Activated CD4-positive, alpha-beta T cell treated with anti-CD3 and anti-CD28 coated beads for 36 hours (primary cell): ENCODE measurements at regions not wholly inside any gene's neighbourhood (a gene's known extent, or its start where the extent isn't known, plus 50 kb on each side); places are given as distances from the start of the nearest gene placed in this dataset.

ENCODE experiments used
- ATAC-seq: fragments of 200-7000 bp; cut with Tn5 transposase; one replicate; pipeline ENCODE4 v1.10.0; 2021; ENCODE audit warnings: mild to moderate bottlenecking, moderate library complexity
- CTCF ChIA-PET: fragments of 350-600 bp; sonication (Branson Sonifier 250); formaldehyde crosslinking; loops from one replicate; lab custom pipeline; 2021; ENCODE audit warnings: antibody characterized with exemption; lab: Charles Lee
- POLR2A ChIA-PET: fragments of 350-600 bp; sonication (Branson Sonifier 250); formaldehyde crosslinking; loops from one replicate; lab custom pipeline; 2021; ENCODE audit warnings: antibody characterized with exemption, inconsistent platforms; lab: Charles Lee
- DNase-seq: peaks from one replicate; pipeline ENCODE4 v3.0.0-alpha.2; 2020
- H3K27ac Mint-ChIP-seq: one replicate; pipeline ENCODE4 v1.8.0; 2021; ENCODE audit warnings: mixed read lengths
- H3K27me3 Mint-ChIP-seq: one replicate; pipeline ENCODE4 v1.8.0; 2021; ENCODE audit warnings: mixed read lengths
- H3K36me3 Mint-ChIP-seq: one replicate; pipeline ENCODE4 v1.8.0; 2021; ENCODE audit warnings: low read depth, mixed read lengths
- H3K4me1 Mint-ChIP-seq: one replicate; pipeline ENCODE4 v1.8.0; 2021; ENCODE audit warnings: mixed read lengths
- H3K4me3 Mint-ChIP-seq: one replicate; pipeline ENCODE4 v1.8.0; 2021; ENCODE audit warnings: mild to moderate bottlenecking, moderate library complexity, mixed read lengths
- H3K9me3 Mint-ChIP-seq: one replicate; pipeline ENCODE4 v1.8.0; 2021; ENCODE audit warnings: low read depth, mixed read lengths
- intact Hi-C, 2 experiments: fragments of 100-400 bp; cut with DNase I in 1 of 2; cut with micrococcal nuclease in 1 of 2; formaldehyde crosslinking; loops; one replicate each; pipeline versions ENCODE4 v1.14.2 to v1.15.1; 2022 to 2024; cut with DNase I, micrococcal nuclease

DNA sequence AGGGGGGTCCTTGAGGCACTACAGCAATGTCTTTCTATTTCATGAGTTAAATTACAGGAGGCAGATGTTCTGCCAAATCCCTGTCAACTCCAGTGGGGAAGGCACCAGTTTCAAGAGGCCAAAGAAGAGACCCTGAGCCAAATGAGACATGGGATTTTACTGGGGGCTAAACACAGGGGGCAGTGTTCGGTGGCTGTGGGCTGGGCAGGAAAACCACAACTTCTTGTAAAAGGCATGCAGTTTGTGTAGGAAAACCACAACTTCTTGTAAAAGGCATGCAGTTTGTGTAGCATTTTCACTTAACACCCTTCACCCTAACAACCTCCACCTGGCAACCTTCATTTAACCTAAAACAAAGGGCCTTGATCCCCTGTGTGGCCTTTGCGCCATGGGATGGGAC lies 61.0 kb downstream of the POLR2M start:
- CTCF ChIA-PET = interaction anchor here (0.5 to 1.0 kb wide), 2 partner anchors 17 to 81 kb away, joined by 3 to 5 read pairs; no protein-coding TSS in a partner anchor
- POLR2A ChIA-PET = no interaction called here
- H3K9me3 Mint-ChIP-seq = no peaks in the 10 kb centered on the region
- peaks cover 6% of the 10 kb centered on the region for H3K4me1 Mint-ChIP-seq
- intact Hi-C loops = no loop called here
- H3K4me3 Mint-ChIP-seq = no peak overlapping the region
- H3K36me3 Mint-ChIP-seq = no peaks in the 10 kb centered on the region
- H3K27ac Mint-ChIP-seq = no peak overlapping the region
- DNase-seq (no peak), ATAC-seq (no peak)
- no peaks in the 10 kb centered on the region for H3K27me3 Mint-ChIP-seq

DNA sequence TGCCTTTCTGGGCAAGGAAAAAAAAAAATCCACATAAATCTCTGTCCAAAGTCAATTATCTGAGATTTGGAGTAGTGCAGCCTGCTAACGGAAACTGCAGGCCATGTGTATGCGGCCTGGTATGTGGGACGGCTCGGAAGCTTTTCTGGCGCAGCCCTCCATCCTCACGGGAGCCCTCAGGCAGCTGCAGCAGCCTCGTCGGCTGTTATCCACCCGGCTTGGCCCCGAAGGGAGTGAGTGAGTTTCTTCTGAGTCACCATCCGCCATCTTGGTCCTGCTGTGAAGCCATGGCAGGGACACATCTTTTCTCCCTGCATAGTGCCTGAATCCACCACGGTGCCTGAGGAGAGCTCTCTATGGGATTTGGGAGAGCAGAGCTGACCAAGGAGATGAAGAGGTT lies 62.8 kb downstream of the POLR2M start:
- no peak for ATAC-seq
- Mint-ChIP-seq H3K27ac (no peak overlapping the region), H3K36me3 (no peaks in the 10 kb centered on the region), H3K4me3 (no peak overlapping the region), H3K27me3 (no peaks in the 10 kb centered on the region), H3K9me3 (no peaks in the 10 kb centered on the region), H3K4me1 (peaks cover 10% of the 10 kb centered on the region)
- CTCF ChIA-PET = interaction anchor here (2.1 kb wide), 1 partner anchor 11 kb away, joined by 5 read pairs; no protein-coding TSS in a partner anchor
- DNase-seq = no peak
- POLR2A ChIA-PET = no interaction called here
- intact Hi-C loops = no loop called here

DNA sequence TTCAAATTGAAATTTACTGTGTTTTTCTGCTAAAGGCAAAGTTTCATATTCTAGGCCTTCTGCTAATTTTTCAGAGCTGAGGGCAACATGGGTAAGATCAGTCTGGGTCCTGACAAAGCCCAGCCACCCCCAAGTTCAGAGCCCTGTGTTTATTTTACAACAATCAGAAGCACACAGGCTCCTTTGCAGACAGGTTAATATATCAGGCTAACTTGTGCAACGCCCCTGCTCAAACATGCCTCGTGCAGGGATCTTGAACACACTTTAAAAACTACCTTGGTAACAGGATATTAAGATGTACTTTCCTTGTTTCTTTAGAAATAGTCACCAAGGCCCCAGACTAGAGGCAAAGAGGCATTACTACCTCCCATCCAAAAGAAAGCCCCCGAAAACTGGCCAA lies 64.0 kb downstream of the POLR2M start:
- POLR2A ChIA-PET = no interaction called here
- Mint-ChIP-seq H3K4me1 (peaks cover 10% of the 10 kb centered on the region), H3K27ac (no peak overlapping the region), H3K36me3 (no peaks in the 10 kb centered on the region), H3K9me3 (no peaks in the 10 kb centered on the region), H3K27me3 (no peaks in the 10 kb centered on the region), H3K4me3 (no peak overlapping the region)
- no peak for DNase-seq
- intact Hi-C loops = no loop called here
- no peak for ATAC-seq
- CTCF ChIA-PET = interaction anchor here (0.6 to 2.1 kb wide), 2 partner anchors 10 to 162 kb away, joined by 3 to 5 read pairs; no protein-coding TSS in a partner anchor

DNA sequence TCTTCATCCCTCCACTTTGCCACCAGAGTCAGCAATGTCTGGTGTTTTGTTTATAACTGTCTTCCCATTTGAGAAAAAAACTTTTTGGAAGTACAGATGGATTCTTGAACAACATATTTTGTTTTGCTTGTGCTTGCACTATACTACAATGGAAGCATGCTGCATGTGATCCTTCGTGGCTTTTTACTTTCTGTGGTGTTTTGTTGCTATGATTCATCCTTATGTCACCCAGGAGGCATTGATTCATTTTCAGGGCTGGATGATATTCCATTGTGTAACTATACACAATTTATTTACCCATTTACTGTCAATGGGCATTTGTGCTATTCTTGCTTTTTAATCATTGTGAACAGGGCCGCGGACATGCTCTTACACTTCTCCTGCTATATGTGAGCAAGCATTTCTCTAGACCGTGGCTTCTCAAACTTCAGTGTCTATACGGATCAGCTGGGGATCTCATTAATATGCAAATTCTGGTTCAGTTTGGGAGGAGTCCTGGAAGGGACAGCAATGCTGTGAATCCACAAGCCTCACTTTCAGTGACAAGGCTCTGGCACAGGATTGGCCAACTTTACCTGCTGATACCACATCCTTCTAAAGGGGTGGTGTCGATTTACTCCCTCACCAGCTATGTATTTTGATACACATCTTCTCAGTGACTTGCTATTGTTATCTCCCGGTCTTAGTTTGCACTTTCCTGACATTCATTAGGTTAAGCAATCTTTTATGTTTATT lies 65.9 kb downstream of the POLR2M start:
- intact Hi-C loops = no loop called here
- Mint-ChIP-seq H3K9me3 (no peaks in the 10 kb centered on the region), H3K4me3 (no peak overlapping the region), H3K4me1 (peaks cover 19% of the 10 kb centered on the region), H3K27me3 (no peaks in the 10 kb centered on the region), H3K27ac (no peak overlapping the region), H3K36me3 (no peaks in the 10 kb centered on the region)
- CTCF ChIA-PET = interaction anchor here (0.7 kb wide), 1 partner anchor 494 kb away, joined by 3 read pairs; no protein-coding TSS in a partner anchor
- peak; percentile 61 for ATAC-seq
- POLR2A ChIA-PET = no interaction called here
- no peak for DNase-seq

DNA sequence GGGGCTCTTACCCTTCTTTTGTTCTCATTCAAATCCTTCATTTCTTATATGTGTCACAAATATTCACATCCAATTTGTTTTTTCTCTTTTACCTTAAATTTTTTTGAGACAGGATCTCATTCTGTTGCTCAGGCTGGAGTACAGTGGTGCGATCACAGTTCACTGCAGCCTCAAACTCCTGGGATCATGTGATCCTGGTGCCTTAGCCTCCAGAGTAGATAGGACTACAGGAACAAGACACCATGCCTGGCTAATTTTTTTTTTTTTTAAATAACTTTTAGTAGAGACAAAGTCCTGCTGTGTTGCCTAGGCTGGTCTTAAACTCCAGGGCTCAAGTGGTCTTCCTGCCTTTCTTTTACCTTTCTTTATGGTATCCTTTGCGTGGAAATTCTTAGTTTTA lies 66.5 kb downstream of the POLR2M start:
- ATAC-seq (no peak), DNase-seq (no peak)
- Mint-ChIP-seq H3K27me3 (no peaks in the 10 kb centered on the region), H3K27ac (no peak overlapping the region), H3K36me3 (no peaks in the 10 kb centered on the region), H3K4me1 (peaks cover 24% of the 10 kb centered on the region), H3K4me3 (no peak overlapping the region), H3K9me3 (no peaks in the 10 kb centered on the region)
- POLR2A ChIA-PET = no interaction called here
- CTCF ChIA-PET = no interaction called here
- intact Hi-C loops = no loop called here

DNA sequence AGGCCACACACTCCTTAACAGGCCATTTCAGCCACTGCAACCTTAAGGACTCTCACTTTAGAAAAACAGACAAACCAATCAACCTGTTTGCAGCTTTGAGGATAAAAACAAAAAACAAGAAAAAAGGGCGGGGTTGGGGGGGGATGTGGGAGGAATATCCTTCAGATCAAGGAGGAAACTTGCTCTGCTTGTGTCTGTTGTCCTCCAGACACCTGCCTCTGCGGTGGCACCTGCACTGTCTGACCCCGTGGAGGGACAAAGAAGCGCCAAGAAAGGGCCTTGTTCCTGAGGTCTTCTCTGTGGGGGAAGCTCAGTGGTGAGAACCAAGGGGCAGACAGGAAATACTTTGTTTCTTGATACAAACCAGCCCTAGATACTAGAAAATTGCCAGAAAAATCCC lies 70.5 kb downstream of the POLR2M start:
- no peak for ATAC-seq
- no peaks in the 10 kb centered on the region for H3K9me3 Mint-ChIP-seq
- H3K27me3 Mint-ChIP-seq = no peaks in the 10 kb centered on the region
- no peak overlapping the region for H3K4me3 Mint-ChIP-seq
- intact Hi-C loops = no loop called here
- H3K4me1 Mint-ChIP-seq = peaks cover 32% of the 10 kb centered on the region
- H3K27ac Mint-ChIP-seq = no peak overlapping the region
- ChIA-PET CTCF (interaction anchor here (1.4 kb wide), 1 partner anchor 18 kb away, joined by 4 read pairs; no protein-coding TSS in a partner anchor), POLR2A (no interaction called here)
- H3K36me3 Mint-ChIP-seq = no peaks in the 10 kb centered on the region
- no peak for DNase-seq

DNA sequence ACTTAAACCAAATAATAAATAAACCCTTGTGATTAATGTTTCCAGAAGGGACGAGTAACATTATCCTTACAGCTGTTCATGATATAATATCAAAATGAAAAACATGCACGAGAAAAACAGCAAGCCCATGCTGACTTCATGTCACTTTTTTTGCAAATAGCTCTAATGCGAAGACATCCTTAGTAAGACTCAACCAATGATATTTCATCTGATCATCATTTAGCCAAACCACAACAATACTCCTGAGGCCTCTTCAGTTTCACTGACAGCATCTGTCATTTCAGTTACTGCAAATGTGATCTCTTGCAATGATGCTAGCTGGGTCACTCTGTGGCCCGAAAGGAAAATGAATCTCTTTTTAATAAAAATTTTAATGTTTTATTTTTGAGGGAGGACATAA lies 74.0 kb downstream of the POLR2M start:
- H3K27ac Mint-ChIP-seq = no peak overlapping the region
- no peaks in the 10 kb centered on the region for H3K36me3 Mint-ChIP-seq
- DNase-seq (no peak), ATAC-seq (peak; percentile 33)
- H3K4me3 Mint-ChIP-seq = no peak overlapping the region
- CTCF ChIA-PET = interaction anchor here (0.8 to 1.4 kb wide), 3 partner anchors 11 to 80 kb away, joined by 3 to 7 read pairs (median 5); no protein-coding TSS in a partner anchor
- no peaks in the 10 kb centered on the region for H3K9me3 Mint-ChIP-seq
- POLR2A ChIA-PET = no interaction called here
- no peaks in the 10 kb centered on the region for H3K27me3 Mint-ChIP-seq
- H3K4me1 Mint-ChIP-seq = peaks cover 24% of the 10 kb centered on the region
- intact Hi-C loops = no loop called here

DNA sequence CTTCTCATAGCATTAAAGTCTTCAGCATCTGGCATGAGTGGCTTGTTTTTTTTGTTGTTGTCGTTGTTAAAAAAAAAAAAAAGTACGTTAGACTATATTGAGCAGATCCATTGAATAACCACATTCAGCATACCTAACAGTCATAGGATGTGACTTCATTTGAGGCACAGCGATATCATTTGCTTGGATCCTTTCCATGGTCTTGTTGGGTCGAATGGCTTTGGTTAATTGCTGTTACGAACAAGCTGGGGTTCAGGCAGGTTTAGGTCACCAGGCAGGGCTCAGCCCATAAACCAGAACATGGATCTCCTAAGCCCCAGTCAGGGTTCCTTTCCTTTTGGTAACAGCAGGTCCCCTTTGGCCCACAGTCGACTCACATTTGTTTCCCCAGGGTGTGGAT lies 76.2 kb downstream of the POLR2M start:
- CTCF ChIA-PET = interaction anchor here (1.0 to 2.1 kb wide), 2 partner anchors 32 to 50 kb away, joined by 4 to 6 read pairs; no protein-coding TSS in a partner anchor
- intact Hi-C loops = no loop called here
- Mint-ChIP-seq H3K27me3 (peaks cover 6% of the 10 kb centered on the region), H3K27ac (no peak overlapping the region), H3K4me3 (no peak overlapping the region), H3K9me3 (no peaks in the 10 kb centered on the region), H3K36me3 (no peaks in the 10 kb centered on the region), H3K4me1 (peaks cover 15% of the 10 kb centered on the region)
- POLR2A ChIA-PET = interaction anchor here (0.6 kb wide), 2 partner anchors 71 to 244 kb away, joined by 4 to 7 read pairs; no protein-coding TSS in a partner anchor
- DNase-seq (no peak), ATAC-seq (no peak)

DNA sequence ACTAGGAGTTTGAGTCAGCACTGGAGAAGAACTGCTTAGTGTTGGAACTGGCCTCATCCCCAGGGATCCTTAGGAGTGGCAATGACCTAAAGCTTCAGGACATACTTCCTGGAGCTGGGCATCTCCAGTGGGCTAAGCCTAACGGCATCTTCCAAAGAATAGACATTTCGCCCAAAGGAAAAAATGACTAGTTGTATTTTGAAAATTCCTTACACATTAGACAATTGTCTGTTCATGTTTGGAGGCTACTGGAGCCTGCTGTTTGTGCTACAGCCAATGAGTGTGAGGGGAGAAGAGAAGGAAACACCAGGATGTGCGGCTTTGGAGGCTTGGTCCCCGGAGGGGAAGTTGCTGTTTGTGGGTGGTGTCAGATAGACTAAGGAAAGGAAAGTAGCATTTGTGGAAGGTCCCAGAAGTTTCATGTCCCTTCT lies 77.6 kb downstream of the POLR2M start:
- ChIA-PET CTCF (interaction anchor here (1.1 to 2.1 kb wide), 2 partner anchors 51 to 76 kb away, joined by 3 to 6 read pairs; no protein-coding TSS in a partner anchor), POLR2A (no interaction called here)
- intact Hi-C loops = no loop called here
- no peak for DNase-seq
- Mint-ChIP-seq H3K4me3 (no peak overlapping the region), H3K4me1 (peaks cover 4% of the 10 kb centered on the region), H3K9me3 (no peaks in the 10 kb centered on the region), H3K27me3 (peaks cover 9% of the 10 kb centered on the region), H3K36me3 (no peaks in the 10 kb centered on the region), H3K27ac (no peak overlapping the region)
- ATAC-seq = no peak

DNA sequence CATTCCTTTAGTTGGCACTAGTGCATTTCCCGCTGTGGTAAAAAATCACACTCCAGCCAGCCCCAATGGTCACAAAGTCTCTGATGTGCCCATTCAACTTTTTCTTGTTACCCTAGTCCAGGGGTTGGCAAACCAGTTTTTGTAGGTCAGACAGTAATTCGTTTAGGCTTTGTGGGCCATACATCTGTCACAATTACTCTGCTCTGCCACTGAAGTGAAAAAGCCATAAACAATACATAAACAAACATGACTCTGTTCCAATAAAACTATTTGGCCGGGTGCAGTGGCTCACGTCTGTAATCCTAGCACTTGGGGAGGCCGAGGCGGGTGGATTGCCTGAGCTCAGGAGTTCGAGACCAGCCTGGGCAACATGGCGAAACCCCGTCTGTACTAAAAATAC lies 78.5 kb downstream of the POLR2M start:
- Mint-ChIP-seq H3K36me3 (no peaks in the 10 kb centered on the region), H3K27me3 (peaks cover 9% of the 10 kb centered on the region), H3K4me3 (no peak overlapping the region), H3K4me1 (peaks cover 4% of the 10 kb centered on the region), H3K9me3 (no peaks in the 10 kb centered on the region), H3K27ac (no peak overlapping the region)
- ATAC-seq (no peak), DNase-seq (no peak)
- intact Hi-C loops = no loop called here
- CTCF ChIA-PET = interaction anchor here (1.1 kb wide), 1 partner anchor 75 kb away, joined by 3 read pairs; no protein-coding TSS in a partner anchor
- POLR2A ChIA-PET = no interaction called here

DNA sequence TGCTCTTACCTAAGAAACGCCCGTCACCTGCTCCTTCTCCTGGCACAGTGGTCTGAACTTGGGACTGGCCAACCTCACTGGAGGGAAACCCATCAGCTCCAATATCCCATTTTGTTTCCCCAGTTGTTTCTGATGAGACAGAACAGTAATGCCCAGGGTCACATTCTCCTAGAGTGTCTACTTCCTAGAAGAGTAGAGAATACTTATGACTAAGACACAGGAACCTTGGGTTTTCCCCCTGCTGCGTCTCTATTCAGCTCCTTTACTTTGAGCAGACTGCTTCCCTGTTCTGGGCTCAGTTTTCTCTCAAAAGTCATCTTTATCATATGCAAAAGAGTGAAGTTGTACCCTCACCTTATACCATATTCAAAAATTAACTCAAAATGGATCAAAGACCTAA lies 79.4 kb downstream of the POLR2M start:
- Mint-ChIP-seq H3K27me3 (peaks cover 9% of the 10 kb centered on the region), H3K27ac (no peak overlapping the region), H3K4me1 (peaks cover 4% of the 10 kb centered on the region), H3K36me3 (no peaks in the 10 kb centered on the region), H3K4me3 (no peak overlapping the region), H3K9me3 (no peaks in the 10 kb centered on the region)
- peak; percentile 8 for DNase-seq
- POLR2A ChIA-PET = no interaction called here
- CTCF ChIA-PET = interaction anchor here (0.9 kb wide), 1 partner anchor 53 kb away, joined by 3 read pairs; no protein-coding TSS in a partner anchor
- ATAC-seq = peak; percentile 63
- intact Hi-C loops = no loop called here

DNA sequence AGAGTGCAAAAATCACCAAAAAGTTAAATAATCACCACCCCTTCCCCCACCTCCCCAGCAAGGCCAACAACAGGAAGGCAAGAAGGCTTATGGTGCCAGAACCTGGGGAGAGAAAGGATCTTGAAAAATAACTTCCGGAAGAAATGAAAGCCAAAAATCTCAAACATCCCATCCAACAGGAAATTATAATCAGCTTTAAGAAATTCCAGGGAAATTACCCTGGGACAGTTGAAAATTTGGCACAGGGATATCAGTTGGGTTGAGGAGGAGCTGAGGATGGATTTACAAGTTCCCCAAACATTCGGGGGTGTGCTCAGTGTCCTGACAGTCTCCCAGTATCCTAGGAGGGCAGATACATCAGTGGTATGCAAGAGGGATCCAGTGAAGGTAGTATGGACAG lies 82.7 kb downstream of the POLR2M start:
- intact Hi-C loops = no loop called here
- H3K36me3 Mint-ChIP-seq = no peaks in the 10 kb centered on the region
- no peak for DNase-seq
- peaks cover 9% of the 10 kb centered on the region for H3K27me3 Mint-ChIP-seq
- H3K4me3 Mint-ChIP-seq = no peak overlapping the region
- ATAC-seq = no peak
- ChIA-PET CTCF (interaction anchor here (0.6 kb wide), 1 partner anchor 78 kb away, joined by 4 read pairs; no protein-coding TSS in a partner anchor), POLR2A (no interaction called here)
- H3K9me3 Mint-ChIP-seq = no peaks in the 10 kb centered on the region
- no peak overlapping the region for H3K27ac Mint-ChIP-seq
- H3K4me1 Mint-ChIP-seq = peaks cover 4% of the 10 kb centered on the region
